Activated naive CD4-positive, alpha-beta T cell treated with anti-CD3 and anti-CD28 coated beads, Interleukin-2, amount 50 U/mL, for 72 hours (primary cell): ENCODE measurements at regions not wholly inside any gene's neighbourhood (a gene's known extent, or its start where the extent isn't known, plus 50 kb on each side); places are given as distances from the start of the nearest gene placed in this dataset.

ENCODE experiments used
- ATAC-seq, 2 donors: fragments of 150-1000 bp; cut with Tn5 transposase; 2 replicates each; pipeline ENCODE4 v1.10.0; 2021; ENCODE audit warnings: mild to moderate bottlenecking in 2 of 2, moderate library complexity in 2 of 2
- DNase-seq, 2 donors: peaks; one replicate each; pipeline ENCODE4 v3.0.0; 2021 to 2022; ENCODE audit warnings: low spot score in 2 of 2
- H3K27ac Mint-ChIP-seq, 2 donors: one replicate each; pipeline ENCODE4 v1.8.0; 2022; ENCODE audit warnings: mild to moderate bottlenecking in 2 of 2, mixed read lengths in 2 of 2
- H3K36me3 Mint-ChIP-seq, 2 donors: one replicate each; pipeline ENCODE4 v1.8.0; 2022; ENCODE audit warnings: mixed read lengths in 2 of 2
- H3K9me3 Mint-ChIP-seq, 2 donors: one replicate each; pipeline ENCODE4 v1.8.0; 2022; ENCODE audit warnings: mixed read lengths in 2 of 2

DNA sequence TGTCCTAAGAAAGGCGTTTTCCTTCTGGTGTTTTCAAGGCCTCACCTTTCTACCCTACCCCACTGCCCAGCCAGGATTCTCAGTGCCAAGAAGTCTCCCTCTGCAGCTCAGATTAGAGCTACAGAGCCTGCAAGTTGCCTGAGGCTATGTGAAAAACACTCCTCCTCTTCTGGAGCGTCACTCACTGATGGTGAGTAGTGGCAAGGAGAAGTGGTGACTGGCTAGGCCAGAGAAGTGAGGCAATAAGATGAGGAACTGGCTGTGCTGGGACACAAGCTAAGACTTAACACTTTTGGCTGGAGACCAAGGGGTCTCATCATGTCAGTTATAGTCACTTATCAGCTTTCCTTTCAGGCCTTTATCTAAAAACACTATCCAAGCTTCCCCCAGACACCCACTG, 86.7 kb upstream of the PRKAR2B start:
- H3K36me3 Mint-ChIP-seq = no peaks in the 10 kb centered on the region
- DNase-seq (no peak), ATAC-seq (no peak)
- H3K9me3 Mint-ChIP-seq = no peaks in the 10 kb centered on the region
- H3K27ac Mint-ChIP-seq = no peak overlapping the region

DNA sequence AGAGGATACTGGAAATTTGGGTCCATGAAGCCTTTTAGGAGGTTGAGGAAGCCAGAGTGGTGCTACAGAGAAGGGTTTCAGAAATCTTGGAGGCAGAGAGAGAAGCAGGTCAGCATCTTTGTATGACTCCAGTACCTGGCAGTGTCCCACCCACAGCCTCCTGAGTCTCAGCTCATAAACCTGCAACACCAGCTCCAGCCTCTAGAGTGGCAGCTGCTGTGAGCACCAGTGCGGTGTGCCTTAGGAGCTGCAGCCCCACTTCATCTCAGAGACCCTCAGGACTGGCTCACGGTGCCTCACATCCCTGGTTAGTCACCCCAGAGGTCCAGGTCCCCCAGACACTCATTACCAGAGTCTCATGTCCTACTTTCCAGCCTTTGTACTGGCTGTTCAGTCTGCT, 84.8 kb upstream of the PRKAR2B start:
- peak in 1 of 2 donors; percentile 38 for ATAC-seq
- Mint-ChIP-seq H3K27ac (no peak overlapping the region), H3K36me3 (no peaks in the 10 kb centered on the region), H3K9me3 (no peaks in the 10 kb centered on the region)
- no peak for DNase-seq

DNA sequence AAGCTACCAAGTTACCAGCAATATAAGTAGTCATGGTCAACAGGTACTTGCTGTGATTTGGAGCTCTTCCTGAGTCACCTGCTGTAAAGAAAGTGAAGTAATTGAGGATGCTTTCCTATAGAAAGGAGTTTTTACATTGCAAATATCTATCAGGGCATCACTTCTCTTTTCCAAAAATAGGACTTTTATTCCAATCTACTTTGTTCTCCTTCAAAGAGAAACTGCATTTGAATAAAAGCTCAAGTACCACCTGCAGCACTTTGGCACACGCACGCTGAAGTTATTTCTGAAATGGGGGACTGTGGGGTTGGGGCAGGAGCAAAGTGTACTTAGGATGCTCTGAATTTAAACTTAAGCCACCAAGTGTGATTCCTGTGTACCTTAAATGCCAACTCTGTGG, 81.8 kb upstream of the PRKAR2B start:
- Mint-ChIP-seq H3K36me3 (no peaks in the 10 kb centered on the region), H3K9me3 (no peaks in the 10 kb centered on the region)
- no peak for ATAC-seq

DNA sequence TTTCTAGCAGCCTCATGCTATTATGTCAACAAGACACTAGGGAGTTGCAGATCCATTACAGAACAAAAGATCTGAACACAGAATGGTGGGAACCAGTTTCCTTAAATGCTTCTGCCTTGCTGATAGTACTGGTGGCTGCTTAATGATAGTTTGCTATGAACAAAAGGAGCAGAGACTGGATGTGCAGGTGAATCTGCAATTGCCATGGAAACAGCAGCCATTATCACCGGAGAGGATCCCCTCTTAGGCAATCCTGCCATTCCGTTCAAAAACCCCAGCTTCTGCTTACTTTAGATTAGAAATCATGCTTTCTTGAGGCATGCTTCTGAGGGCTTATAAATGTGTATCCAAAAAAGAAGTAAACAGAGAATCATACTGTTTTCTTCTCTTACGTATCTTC, 80.0 kb upstream of the PRKAR2B start:
- H3K36me3 Mint-ChIP-seq = no peaks in the 10 kb centered on the region

More for the DNA sequence above, 81.8 kb upstream of the PRKAR2B start:
- peak overlapping the region in 1 of 2 donors; percentile 5 for H3K27ac Mint-ChIP-seq
- DNase-seq = no peak

DNA sequence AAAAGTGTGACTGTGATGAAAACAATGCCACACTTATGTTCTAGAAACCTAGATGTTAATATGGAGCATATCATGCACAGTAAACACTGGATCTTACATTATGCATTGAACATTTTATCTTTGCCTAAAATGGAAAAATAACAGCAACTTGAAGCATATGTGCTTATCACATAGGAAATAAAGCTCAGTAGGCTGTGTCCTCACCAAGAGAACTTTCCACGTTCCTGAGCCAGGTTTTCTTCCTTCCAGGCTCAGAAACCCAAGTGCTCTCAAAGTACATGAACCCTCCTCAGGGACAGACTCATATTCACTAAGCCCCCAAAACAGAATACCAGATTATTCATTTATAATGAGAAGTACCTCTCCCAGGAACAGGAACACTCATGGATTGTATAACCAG, 79.4 kb upstream of the PRKAR2B start:
- no peak overlapping the region for H3K27ac Mint-ChIP-seq
- ATAC-seq = no peak

More for the DNA sequence above, 80.0 kb upstream of the PRKAR2B start:
- H3K27ac Mint-ChIP-seq = no peak overlapping the region
- H3K9me3 Mint-ChIP-seq = no peaks in the 10 kb centered on the region
- ATAC-seq (no peak), DNase-seq (no peak)

DNA sequence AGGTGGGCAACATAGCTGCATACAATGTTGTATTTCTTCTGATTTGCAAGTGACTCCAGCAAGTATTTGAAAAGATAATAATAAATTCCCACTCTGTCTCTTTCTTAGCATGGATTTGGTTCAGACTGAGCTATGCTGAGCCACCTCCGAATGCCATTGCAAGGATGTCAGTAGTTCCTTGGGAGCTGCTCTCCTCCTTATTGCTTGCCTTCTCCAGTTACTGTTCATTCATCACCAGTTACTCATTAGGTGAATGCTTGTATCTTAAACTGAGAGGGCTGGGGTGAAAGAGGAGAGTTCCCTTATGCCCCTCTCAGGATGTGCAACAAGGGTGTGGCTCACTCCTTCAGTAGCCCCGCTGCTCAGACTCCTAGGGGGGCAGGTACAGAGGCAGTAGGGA, 78.4 kb upstream of the PRKAR2B start:
- Mint-ChIP-seq H3K9me3 (no peaks in the 10 kb centered on the region), H3K36me3 (no peaks in the 10 kb centered on the region), H3K27ac (no peak overlapping the region)
- no peak for ATAC-seq
- no peak for DNase-seq

More for the DNA sequence above, 79.4 kb upstream of the PRKAR2B start:
- Mint-ChIP-seq H3K36me3 (no peaks in the 10 kb centered on the region), H3K9me3 (no peaks in the 10 kb centered on the region)
- DNase-seq = no peak

DNA sequence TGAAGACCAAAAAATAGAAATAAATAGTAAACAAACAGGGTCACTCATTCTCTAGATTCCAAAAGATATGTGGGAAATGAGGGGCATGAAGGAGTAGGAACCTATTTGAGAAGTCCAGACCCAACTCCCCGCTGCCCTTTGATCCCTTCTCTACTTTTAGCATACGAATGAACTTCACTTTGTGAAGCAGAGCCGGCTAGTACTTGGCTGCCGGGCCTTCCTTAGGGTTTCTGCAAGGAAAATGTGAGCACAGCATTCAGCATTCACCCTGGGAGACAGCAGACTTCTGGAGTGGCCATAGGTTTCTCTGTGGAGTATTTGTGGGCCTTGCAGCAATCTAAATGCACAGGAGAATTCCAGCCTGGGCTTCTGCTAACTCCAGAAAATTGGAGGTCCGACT, 76.3 kb upstream of the PRKAR2B start:
- H3K9me3 Mint-ChIP-seq = no peaks in the 10 kb centered on the region
- ATAC-seq (no peak), DNase-seq (no peak)
- no peak overlapping the region for H3K27ac Mint-ChIP-seq
- H3K36me3 Mint-ChIP-seq = no peaks in the 10 kb centered on the region

DNA sequence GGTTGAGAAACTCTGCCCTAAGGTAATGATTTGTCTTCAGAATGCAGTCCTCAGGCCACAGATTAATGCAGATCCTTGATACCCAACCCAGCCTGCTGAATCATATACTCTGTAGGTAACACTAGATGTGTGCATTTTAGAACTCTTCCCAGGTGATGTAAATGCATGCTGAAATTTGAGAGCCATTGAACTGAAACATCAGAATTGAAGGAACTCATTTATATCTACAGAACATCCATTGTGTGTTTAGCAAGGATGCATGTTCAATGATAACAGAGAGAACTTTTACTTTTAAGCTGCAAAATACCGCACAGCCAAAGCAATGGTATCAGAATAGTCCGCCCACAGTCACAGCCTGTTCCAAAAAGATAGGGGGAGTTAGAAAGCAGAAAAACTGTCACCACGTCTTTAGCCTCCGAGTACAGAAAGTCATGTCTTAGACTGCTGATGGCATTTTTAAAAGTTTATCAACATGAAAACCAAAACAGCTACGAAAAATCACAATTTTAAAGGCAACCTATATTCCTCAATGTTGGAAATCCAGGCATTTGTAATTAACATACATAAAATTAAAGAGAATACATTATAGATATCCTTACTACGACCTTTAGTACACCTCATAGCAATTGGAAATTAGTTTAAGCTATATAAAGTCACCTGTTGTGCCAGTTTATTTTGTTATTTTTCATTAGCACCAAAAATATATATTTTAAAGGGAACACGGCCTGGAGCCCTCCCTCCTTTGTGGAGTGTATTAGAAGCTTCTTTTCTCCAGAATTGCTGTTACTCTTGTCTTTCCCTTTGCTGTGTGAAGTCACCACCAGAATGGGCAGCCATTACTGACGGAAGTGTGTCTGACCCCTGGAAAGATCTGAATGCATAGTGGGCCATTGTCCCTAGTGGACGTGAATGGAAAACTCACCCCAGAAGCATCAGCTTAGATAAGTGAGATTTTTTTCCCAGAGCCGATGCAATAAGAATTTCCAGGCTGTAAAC, 65.8 kb upstream of the PRKAR2B start:
- H3K27ac Mint-ChIP-seq = no peak overlapping the region
- DNase-seq = no peak
- H3K36me3 Mint-ChIP-seq = no peaks in the 10 kb centered on the region
- H3K9me3 Mint-ChIP-seq = no peaks in the 10 kb centered on the region
- ATAC-seq = no peak

DNA sequence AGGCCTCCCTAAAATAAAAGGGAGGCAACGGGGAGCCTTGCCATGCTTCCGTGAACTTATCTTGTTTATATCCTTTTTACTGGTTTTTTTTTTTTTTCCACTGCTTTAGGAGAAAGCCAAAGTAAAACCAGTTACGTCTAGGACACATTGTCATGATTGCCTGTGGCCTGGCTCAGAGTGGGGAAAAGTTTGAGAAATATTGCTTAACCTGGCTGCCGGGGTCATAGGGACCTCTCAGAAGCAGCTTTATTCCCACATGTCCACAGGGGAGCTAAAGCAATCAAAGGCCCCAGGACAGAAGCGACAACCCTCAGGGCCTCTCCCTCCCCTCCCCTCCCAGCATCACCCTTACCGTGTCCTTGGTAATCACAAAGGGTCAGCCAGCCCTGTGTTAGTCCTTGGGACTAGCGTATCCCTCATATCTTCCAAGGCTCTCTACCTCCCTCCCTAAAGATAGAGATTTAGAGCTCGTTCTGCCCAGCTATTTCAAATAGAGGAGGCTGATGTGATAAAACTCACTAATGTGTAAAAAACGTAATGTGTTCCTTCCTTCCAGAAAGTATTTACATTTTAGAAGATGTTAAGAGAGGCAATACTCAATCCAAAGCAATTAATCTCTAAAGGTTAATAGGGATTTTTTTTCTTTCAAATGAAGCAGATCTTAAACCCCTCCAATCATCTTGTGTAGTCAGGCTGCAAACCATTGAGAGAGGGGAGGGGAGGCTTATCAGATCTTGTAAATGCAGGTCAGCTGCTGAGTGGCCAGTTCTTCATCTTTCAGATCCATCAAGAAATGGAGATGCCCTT, 64.8 kb upstream of the PRKAR2B start:
- ATAC-seq = no peak
- no peak overlapping the region for H3K27ac Mint-ChIP-seq
- no peak for DNase-seq
- H3K9me3 Mint-ChIP-seq = no peaks in the 10 kb centered on the region
- H3K36me3 Mint-ChIP-seq = no peaks in the 10 kb centered on the region

DNA sequence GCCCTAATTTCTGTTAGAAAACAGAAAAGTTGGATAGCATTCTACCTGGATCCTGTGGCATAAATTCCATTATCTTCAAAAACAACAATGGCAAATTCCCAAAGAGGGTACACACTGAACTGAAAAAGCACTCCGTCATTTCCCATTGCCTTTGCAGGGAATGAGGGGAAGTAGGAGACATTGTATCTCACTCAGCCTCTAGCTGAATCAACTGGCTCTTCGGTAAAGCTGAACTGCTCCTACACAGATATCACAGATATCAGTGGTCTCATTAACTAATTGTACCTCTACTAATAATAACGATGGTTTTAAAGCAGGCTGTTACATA, 64.2 kb upstream of the PRKAR2B start:
- DNase-seq = no peak
- ATAC-seq = no peak
- no peaks in the 10 kb centered on the region for H3K9me3 Mint-ChIP-seq
- no peaks in the 10 kb centered on the region for H3K36me3 Mint-ChIP-seq
- no peak overlapping the region for H3K27ac Mint-ChIP-seq

DNA sequence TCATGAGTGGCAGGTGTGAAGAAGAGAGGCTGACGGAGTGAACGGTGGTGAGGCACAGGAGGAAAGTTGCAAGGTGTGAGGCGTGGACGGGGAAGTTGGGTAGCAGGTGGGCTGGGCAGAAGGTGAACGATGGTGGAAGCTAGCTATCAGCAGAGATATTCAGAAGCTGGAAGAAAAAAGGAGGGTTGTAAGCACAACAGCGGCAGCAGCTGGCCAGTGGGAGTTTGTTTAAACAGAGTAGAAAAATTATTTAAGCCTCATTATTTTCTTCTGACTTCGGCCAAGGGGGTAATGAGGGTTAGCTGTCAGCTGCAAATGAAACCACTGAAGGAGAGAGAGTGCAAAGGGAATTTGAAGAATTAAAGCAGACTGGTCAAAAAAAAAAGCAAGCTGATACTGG, 62.1 kb upstream of the PRKAR2B start:
- H3K9me3 Mint-ChIP-seq = peaks cover 0 to 5% of the 10 kb centered on the region in 2 donors
- peak overlapping the region in 1 of 2 donors; percentile 1 for H3K27ac Mint-ChIP-seq
- DNase-seq = no peak
- no peaks in the 10 kb centered on the region for H3K36me3 Mint-ChIP-seq
- no peak for ATAC-seq

DNA sequence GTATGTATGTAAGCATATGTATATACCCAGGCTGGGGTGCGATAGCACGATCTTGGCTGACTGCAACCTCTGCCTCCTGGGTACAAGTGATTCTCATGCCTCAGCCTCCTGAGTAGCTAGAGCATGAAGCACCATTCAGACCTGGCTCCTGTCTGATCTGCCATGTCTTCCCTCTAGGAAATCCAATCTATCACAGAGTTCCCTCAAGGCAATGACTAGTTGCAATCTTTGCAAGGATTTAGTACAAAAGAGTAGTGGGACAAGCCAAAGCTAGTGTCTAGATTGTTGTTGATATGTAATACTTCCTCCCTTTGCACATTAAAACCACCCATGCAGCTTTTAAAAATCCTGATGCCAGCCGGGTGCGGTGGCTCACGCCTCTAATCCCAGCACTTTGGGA, 60.5 kb upstream of the PRKAR2B start:
- no peak overlapping the region for H3K27ac Mint-ChIP-seq
- ATAC-seq (no peak), DNase-seq (no peak)
- H3K9me3 Mint-ChIP-seq = peaks cover 0 to 5% of the 10 kb centered on the region in 2 donors
- no peaks in the 10 kb centered on the region for H3K36me3 Mint-ChIP-seq

DNA sequence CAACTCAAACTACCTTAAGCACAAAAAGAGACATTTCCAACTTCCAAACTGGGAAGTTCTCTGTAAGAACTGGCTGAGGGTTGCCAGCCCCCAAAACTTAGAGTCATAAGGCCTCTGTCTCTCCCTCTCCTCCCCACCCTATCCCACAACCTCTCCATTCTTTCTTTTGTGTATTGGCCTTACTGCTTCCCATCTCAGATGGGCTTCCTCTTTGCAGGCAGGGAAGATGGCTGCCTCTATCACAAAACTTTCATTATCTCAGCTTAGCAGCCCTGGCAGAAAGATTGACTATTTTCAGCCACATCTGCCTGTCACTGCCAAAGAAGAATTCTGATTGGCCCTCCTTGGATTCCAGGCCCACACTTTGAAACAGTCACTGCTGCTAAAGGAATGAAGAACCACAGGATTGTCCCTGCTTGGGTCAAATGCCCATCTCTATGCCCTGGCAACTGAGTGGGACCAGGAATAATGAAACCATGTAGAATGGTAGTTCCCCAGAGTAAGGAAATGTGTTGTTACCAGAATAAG, 58.0 kb upstream of the PRKAR2B start:
- Mint-ChIP-seq H3K9me3 (peaks cover 0 to 5% of the 10 kb centered on the region in 2 donors), H3K36me3 (no peaks in the 10 kb centered on the region), H3K27ac (no peak overlapping the region)
- ATAC-seq = no peak
- DNase-seq = no peak

DNA sequence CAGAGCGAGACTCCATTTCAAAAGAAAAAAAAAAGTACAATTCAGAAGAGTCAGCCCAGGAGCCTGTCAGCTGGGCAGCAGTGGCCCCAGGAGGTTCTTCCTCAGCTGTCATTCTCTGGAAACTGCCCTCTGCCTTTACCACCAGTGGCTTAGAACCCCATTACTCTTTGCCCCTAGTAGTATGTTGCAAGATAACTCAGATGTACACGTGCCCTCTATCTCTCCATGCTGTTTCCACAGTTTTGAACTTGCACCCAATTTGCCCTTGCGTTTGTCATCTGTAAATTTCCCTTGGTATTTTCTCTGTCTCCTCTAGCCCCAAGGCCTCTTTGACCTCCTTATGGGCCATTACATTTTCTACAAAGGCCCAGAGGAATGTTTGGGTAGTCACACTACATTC, 56.7 kb upstream of the PRKAR2B start:
- ATAC-seq (no peak), DNase-seq (no peak)
- no peak overlapping the region for H3K27ac Mint-ChIP-seq
- H3K9me3 Mint-ChIP-seq = peaks cover 0 to 5% of the 10 kb centered on the region in 2 donors
- H3K36me3 Mint-ChIP-seq = no peaks in the 10 kb centered on the region

DNA sequence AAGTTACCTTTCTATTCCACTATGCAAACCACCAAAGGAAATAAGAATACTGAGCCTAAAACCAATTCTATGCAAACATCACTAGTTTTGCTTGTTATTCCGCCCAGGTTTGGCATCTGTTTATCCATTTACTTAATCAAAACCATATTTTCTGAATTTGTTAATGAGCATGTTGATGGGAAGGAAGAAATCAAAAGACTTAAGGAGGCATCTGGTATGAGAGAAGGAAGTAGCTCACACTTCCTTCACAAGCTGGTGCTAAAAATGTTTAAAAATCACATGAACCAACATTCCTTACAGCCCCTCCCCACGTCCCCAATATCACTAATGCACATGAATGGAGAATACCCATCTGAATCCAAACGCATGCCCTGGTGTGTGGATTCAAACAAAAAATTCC, 52.0 kb upstream of the PRKAR2B start:
- DNase-seq = no peak
- Mint-ChIP-seq H3K36me3 (peaks cover 0 to 5% of the 10 kb centered on the region in 2 donors), H3K9me3 (no peaks in the 10 kb centered on the region), H3K27ac (no peak overlapping the region)
- ATAC-seq = no peak
